SU-DHL-6 (cell line): ENCODE measurements at regions not wholly inside any gene's neighbourhood (a gene's known extent, or its start where the extent isn't known, plus 50 kb on each side); places are given as distances from the start of the nearest gene placed in this dataset.

Source experiments
- H2AFZ ChIP-seq: fragments of 200-600 bp; sonication (generic); 2 replicates; pipeline ENCODE4 v1.6.1; 2014; ENCODE audit warnings: low read depth, mild to moderate bottlenecking, moderate library complexity, mixed read lengths, antibody characterized with exemption, low read length; ENCODE audit not compliant: severe bottlenecking
- H3F3A ChIP-seq: fragments of 200-600 bp; shearing (Covaris generic); 2 replicates; pipeline ENCODE4 v1.6.0; 2016; ENCODE audit warnings: antibody characterized with exemption, mild to moderate bottlenecking; ENCODE audit not compliant: insufficient read depth
- H3K27ac ChIP-seq: fragments of 200-600 bp; sonication (generic); 2 replicates; pipeline ENCODE4 v1.5.1; 2016; ENCODE audit warnings: low read depth, mild to moderate bottlenecking, low read length, moderate library complexity, mixed read lengths
- H3K27me3 ChIP-seq: fragments of 200-600 bp; sonication (generic), shearing (Covaris generic); 2 replicates; pipeline ENCODE4 v1.6.0; 2014; ENCODE audit warnings: mild to moderate bottlenecking, low read length
- H3K36me3 ChIP-seq: fragments of 200-600 bp; sonication (generic); 2 replicates; pipeline ENCODE4 v1.6.1; 2014; ENCODE audit warnings: mild to moderate bottlenecking, low read length, mixed read lengths
- H3K4me2 ChIP-seq: fragments of 300-600, 200-600 bp; shearing (Covaris generic), sonication (generic); 2 replicates; pipeline ENCODE4 v1.6.0; 2014; ENCODE audit warnings: low read length, low read depth, mild to moderate bottlenecking; ENCODE audit not compliant: poor library complexity, severe bottlenecking
- H3K4me3 ChIP-seq: fragments of 200-600 bp; sonication (generic); 2 replicates; pipeline ENCODE4 v1.5.1; 2014; ENCODE audit warnings: antibody characterized with exemption, low read length, mild to moderate bottlenecking, mixed read lengths; ENCODE audit not compliant: insufficient read depth, poor library complexity, severe bottlenecking
- H3K79me2 ChIP-seq: fragments of 200-600 bp; sonication (generic); 2 replicates; pipeline ENCODE4 v1.6.1; 2014; ENCODE audit warnings: mild to moderate bottlenecking, low read length, moderate library complexity; ENCODE audit not compliant: insufficient read depth
- H3K9ac ChIP-seq: fragments of 200-600 bp; sonication (generic); 2 replicates; pipeline ENCODE4 v1.7.0; 2014; ENCODE audit warnings: mild to moderate bottlenecking, low read length
- H3K9me2 ChIP-seq: fragments of 200-600 bp; sonication (generic); replicated peaks from 2 replicates; pipeline ENCODE4 v1.6.1; 2014; ENCODE audit warnings: low read length; ENCODE audit not compliant: insufficient read depth
- H3K9me3 ChIP-seq: fragments of 200-600 bp; sonication (generic); 2 replicates; pipeline ENCODE4 v1.6.1; 2014; ENCODE audit warnings: low read length, mixed read lengths; ENCODE audit not compliant: insufficient read depth
- H4K20me1 ChIP-seq: fragments of 200-600 bp; sonication (generic); 2 replicates; pipeline ENCODE4 v1.6.1; 2014; ENCODE audit warnings: low read depth, mild to moderate bottlenecking, antibody characterized with exemption, low read length, moderate library complexity, mixed read lengths
- EZH2phosphoT487 ChIP-seq: fragments of 200-600 bp; sonication (generic), shearing (Covaris generic); conservative IDR thresholded peaks from 2 replicates; pipeline ENCODE4 v1.6.1; 2018; ENCODE audit warnings: mild to moderate bottlenecking, antibody characterized with exemption, low read length, moderate library complexity, mixed read lengths
- TF ChIP-seq, protein P1 (sequence below): fragments of 200-600 bp; sonication (generic); IDR thresholded peaks from one replicate; pipeline ENCODE4 v1.5.1; 2017; ENCODE audit warnings: antibody characterized with exemption, mild to moderate bottlenecking, low read length, moderate library complexity; ENCODE audit not compliant: insufficient read depth, poor library complexity, severe bottlenecking

DNA sequence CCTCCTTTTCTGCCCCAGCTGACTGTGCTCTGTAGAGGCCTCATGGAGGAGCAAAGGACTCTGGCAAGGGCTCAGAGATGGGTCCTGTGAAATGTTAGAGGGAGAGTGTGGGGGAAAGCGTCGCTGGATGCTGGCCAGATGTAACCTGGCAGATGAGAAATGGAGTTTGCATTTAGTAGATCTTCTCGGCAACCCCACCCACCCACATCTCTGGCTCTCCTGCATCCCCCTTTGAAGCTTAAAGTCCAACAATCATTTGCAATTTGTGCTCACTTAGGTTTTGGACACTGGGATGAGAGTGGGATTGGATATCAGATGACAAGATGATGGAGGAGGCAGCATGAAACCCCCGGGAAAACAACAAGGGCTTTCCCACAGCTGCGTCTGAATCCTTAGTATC lies 523.6 kb upstream of the MCTP2 start:
- H3K4me2 ChIP-seq: no peak overlapping the region
- no peak overlapping the region for H3K9ac ChIP-seq
- H3F3A ChIP-seq: no peaks in the 10 kb centered on the region
- H3K9me3 ChIP-seq: no peaks in the 10 kb centered on the region
- H3K9me2 ChIP-seq: no peaks in the 10 kb centered on the region
- H3K27ac ChIP-seq: no peak overlapping the region
- TF ChIP-seq, protein P1, sequence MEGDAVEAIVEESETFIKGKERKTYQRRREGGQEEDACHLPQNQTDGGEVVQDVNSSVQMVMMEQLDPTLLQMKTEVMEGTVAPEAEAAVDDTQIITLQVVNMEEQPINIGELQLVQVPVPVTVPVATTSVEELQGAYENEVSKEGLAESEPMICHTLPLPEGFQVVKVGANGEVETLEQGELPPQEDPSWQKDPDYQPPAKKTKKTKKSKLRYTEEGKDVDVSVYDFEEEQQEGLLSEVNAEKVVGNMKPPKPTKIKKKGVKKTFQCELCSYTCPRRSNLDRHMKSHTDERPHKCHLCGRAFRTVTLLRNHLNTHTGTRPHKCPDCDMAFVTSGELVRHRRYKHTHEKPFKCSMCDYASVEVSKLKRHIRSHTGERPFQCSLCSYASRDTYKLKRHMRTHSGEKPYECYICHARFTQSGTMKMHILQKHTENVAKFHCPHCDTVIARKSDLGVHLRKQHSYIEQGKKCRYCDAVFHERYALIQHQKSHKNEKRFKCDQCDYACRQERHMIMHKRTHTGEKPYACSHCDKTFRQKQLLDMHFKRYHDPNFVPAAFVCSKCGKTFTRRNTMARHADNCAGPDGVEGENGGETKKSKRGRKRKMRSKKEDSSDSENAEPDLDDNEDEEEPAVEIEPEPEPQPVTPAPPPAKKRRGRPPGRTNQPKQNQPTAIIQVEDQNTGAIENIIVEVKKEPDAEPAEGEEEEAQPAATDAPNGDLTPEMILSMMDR: no peak
- no peak for TF ChIP-seq EZH2phosphoT487
- no peaks in the 10 kb centered on the region for H3K79me2 ChIP-seq
- H3K36me3 ChIP-seq: no peaks in the 10 kb centered on the region
- H3K4me3 ChIP-seq: no peak overlapping the region
- no peak overlapping the region for H2AFZ ChIP-seq
- H4K20me1 ChIP-seq: no peaks in the 10 kb centered on the region
- no peaks in the 10 kb centered on the region for H3K27me3 ChIP-seq

DNA sequence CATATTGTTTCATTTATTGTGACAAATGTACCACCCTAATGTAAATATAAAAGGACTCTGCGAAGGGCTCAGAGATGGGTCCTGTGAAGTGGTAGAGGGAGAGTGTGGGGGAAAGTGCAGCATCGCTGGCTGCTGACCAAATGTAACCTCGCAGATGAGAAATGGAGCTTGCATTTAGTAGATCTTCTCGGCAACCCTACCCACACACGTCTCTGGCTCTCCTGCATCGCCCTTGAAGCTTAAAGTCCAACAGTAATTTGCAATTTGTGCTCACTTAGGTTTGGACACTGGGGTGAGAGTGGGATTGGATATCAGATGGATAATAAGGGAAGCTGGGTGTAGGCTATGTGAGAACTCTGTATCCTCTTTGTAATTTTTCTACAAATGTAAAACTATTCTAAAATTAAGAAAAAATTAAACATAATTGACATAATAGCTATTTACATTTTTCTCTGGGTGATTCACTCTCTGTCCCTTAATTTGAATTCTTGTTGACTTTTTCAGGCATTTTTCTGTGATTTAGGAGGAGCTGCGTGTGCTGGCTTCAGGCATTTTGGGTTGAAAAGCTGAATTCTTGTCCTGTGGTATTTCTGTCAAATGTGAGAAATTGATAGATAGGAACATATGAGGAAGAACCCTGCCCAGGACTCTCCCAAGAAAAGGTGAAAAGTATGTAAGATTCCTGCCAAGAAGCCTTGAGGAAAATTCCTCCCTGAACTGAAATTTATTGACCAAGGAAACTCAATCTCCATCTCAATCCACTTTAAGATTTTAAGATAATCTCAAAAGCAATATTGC lies 524.7 kb upstream of the MCTP2 start:
- Histone ChIP-seq H3K4me3 (no peak overlapping the region), H4K20me1 (no peaks in the 10 kb centered on the region), H3F3A (no peaks in the 10 kb centered on the region), H3K27ac (no peak overlapping the region), H3K9me2 (no peaks in the 10 kb centered on the region), H3K4me2 (no peak overlapping the region), H3K9ac (no peak overlapping the region), H3K27me3 (no peaks in the 10 kb centered on the region), H3K9me3 (no peaks in the 10 kb centered on the region), H3K79me2 (no peaks in the 10 kb centered on the region), H2AFZ (no peak overlapping the region), H3K36me3 (no peaks in the 10 kb centered on the region)
- TF ChIP-seq, protein P1: no peak
- TF ChIP-seq EZH2phosphoT487: no peak

GRCh38 chr15:93705753-93706455 lies 525.5 kb upstream of the MCTP2 start:
- Histone ChIP-seq H4K20me1 (no peaks in the 10 kb centered on the region), H3F3A (no peaks in the 10 kb centered on the region), H3K9ac (no peak overlapping the region), H3K9me2 (no peaks in the 10 kb centered on the region), H3K36me3 (no peaks in the 10 kb centered on the region), H3K27ac (no peak overlapping the region), H2AFZ (no peak overlapping the region), H3K79me2 (no peaks in the 10 kb centered on the region), H3K4me2 (no peak overlapping the region), H3K27me3 (no peaks in the 10 kb centered on the region), H3K4me3 (no peak overlapping the region), H3K9me3 (no peaks in the 10 kb centered on the region)
- TF ChIP-seq, protein P1: no peak
- TF ChIP-seq EZH2phosphoT487: no peak
